ENCODE measurements at regions not wholly inside any gene's neighbourhood (a gene's known extent, or its start where the extent isn't known, plus 50 kb on each side); places are given as distances from the start of the nearest gene placed in this dataset.

DNA sequence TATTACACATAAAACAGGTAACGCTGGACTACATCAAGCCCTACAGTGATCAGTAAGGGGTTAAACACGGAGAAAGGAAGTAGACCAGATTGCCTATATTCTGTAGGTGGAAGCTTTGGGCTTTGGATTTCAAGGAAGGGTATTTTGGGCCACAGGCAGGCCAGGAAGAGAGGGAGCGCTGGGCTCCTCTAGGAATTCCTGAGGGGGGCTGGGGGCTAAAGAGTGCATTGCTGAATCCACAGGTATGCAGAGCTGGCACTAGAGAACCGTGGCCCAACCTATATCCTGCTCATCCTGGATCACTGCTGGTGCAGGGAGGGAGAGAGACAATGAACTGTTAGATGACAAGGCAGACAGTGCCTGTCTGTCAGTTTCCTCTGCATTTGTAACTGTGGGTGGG is 367.1 kb downstream of the CSNK1G3 start:
- no peaks in the 10 kb centered on the region for H3K9me3 ChIP-seq (ENCODE audit: low read length)
- H3K36me3 ChIP-seq (ENCODE audit: insufficient read depth, low read length): no peaks in the 10 kb centered on the region
- TF ChIP-seq, protein P1, sequence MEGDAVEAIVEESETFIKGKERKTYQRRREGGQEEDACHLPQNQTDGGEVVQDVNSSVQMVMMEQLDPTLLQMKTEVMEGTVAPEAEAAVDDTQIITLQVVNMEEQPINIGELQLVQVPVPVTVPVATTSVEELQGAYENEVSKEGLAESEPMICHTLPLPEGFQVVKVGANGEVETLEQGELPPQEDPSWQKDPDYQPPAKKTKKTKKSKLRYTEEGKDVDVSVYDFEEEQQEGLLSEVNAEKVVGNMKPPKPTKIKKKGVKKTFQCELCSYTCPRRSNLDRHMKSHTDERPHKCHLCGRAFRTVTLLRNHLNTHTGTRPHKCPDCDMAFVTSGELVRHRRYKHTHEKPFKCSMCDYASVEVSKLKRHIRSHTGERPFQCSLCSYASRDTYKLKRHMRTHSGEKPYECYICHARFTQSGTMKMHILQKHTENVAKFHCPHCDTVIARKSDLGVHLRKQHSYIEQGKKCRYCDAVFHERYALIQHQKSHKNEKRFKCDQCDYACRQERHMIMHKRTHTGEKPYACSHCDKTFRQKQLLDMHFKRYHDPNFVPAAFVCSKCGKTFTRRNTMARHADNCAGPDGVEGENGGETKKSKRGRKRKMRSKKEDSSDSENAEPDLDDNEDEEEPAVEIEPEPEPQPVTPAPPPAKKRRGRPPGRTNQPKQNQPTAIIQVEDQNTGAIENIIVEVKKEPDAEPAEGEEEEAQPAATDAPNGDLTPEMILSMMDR (conservative IDR thresholded peaks at IDR 0.05; ENCODE audit: low read length): no peak
- no peak for TF ChIP-seq EZH2phosphoT487 (IDR thresholded peaks at IDR 0.05; ENCODE audit: borderline replicate concordance, low read depth, low read length)
- ChIA-PET CTCF (ENCODE audit: unreplicated experiment) (no interaction called here), POLR2A (no interaction called here)
- DNase-seq (ENCODE audit: low spot score): no peak
- no TSS peak for BruUV-seq (replicated peaks)
- H3K4me1 ChIP-seq (ENCODE audit: insufficient read depth, low read length, poor library complexity, severe bottlenecking): no peaks in the 10 kb centered on the region
- intact Hi-C loops (cut with micrococcal nuclease; ENCODE audit: unreplicated experiment): no loop called here
- H4K20me1 ChIP-seq (ENCODE audit: insufficient read depth, low read length): no peaks in the 10 kb centered on the region
- H3K9me2 ChIP-seq (ENCODE audit: insufficient read depth, low read length): no peaks in the 10 kb centered on the region
- H3K27ac ChIP-seq (ENCODE audit: low read depth, low read length, poor library complexity, severe bottlenecking): no peak overlapping the region
- no peaks in the 10 kb centered on the region for H3K79me2 ChIP-seq (ENCODE audit: insufficient read depth, low read depth, low read length)
- no peak overlapping the region for H3K4me3 ChIP-seq (ENCODE audit: low read depth, low read length, poor library complexity, severe bottlenecking)
- no peak overlapping the region for H2AFZ ChIP-seq (ENCODE audit: low read length)
- no peak overlapping the region for H3K4me2 ChIP-seq (ENCODE audit: low read length)

DNA sequence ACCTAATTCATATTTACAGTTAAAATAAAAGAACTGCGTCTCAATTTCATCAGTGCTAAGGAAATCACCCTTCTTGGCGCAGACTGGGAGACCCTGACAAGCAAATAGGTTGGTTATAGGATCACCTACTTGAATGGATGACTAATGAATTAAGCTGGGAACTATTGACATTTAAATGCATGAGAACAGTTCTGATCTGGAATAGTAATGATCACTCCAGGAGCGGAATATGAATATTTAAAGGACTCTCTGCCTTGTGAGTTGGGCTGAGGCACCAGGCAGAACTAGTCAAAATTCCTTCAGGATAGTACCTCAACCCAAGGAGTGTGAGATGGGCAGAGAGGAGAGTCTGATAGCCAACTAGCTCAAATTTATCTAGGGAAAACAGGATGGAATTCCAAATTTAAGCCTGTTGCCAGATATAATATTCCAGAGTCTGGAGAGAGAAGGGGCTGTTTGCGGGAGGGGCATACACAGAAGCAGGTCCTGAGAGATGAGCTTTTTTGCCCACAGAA is 364.4 kb downstream of the CSNK1G3 start:
- Histone ChIP-seq H3K79me2 (ENCODE audit: insufficient read depth, low read depth, low read length) (no peaks in the 10 kb centered on the region), H2AFZ (ENCODE audit: low read length) (no peak overlapping the region), H3K9me2 (ENCODE audit: insufficient read depth, low read length) (no peaks in the 10 kb centered on the region), H3K9me3 (ENCODE audit: low read length) (no peaks in the 10 kb centered on the region), H3K36me3 (ENCODE audit: insufficient read depth, low read length) (no peaks in the 10 kb centered on the region), H4K20me1 (ENCODE audit: insufficient read depth, low read length) (no peaks in the 10 kb centered on the region), H3K4me3 (ENCODE audit: low read depth, low read length, poor library complexity, severe bottlenecking) (no peak overlapping the region), H3K4me2 (ENCODE audit: low read length) (no peak overlapping the region), H3K27ac (ENCODE audit: low read depth, low read length, poor library complexity, severe bottlenecking) (no peak overlapping the region), H3K4me1 (ENCODE audit: insufficient read depth, low read length, poor library complexity, severe bottlenecking) (no peaks in the 10 kb centered on the region)
- ChIA-PET POLR2A (interaction anchor here (0.6 to 1.7 kb wide), 5 partner anchors 9 to 1412 kb away, joined by 3 to 4 read pairs (median 3); no protein-coding TSS in a partner anchor), CTCF (ENCODE audit: unreplicated experiment) (no interaction called here)
- no TSS peak for BruUV-seq (replicated peaks)
- intact Hi-C loops (cut with micrococcal nuclease; ENCODE audit: unreplicated experiment): no loop called here
- no peak for DNase-seq (ENCODE audit: low spot score)
- no peak for TF ChIP-seq EZH2phosphoT487 (IDR thresholded peaks at IDR 0.05; ENCODE audit: borderline replicate concordance, low read depth, low read length)
- TF ChIP-seq, protein P1 (conservative IDR thresholded peaks at IDR 0.05; ENCODE audit: low read length): no peak

DNA sequence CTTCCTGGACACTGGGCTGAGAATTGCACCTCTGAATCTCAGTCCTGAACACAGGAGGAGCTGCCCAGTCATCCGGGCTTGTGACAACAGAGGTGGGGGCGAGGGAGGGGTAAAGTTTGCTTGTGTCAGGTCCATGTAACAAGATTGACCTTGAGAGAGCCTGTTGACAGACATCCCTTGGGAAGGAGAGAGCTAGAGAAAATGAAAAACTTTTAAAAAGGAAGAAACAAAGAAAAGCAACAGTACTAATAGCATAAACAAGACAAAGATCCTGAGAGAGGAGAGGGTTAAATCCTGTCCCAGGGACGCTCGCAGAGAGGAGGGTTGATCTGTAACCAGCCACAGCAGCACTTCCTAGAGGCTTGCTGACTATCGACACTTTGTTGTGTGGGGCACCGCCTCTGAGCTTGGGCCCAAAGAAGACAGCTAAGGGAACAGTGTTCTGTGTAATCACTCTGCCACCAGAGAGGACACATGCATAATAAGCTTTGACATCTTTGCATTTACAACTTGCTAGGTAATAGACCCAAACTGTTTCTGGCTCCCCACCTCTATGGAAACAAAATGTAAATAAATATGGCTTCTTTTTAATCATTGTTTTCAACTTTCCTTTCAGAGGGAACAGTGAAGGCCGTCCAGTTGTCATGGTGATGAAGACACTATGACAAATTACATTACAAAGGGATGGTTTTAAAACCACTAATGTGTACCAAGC is 363.7 kb downstream of the CSNK1G3 start:
- Histone ChIP-seq H4K20me1 (ENCODE audit: insufficient read depth, low read length) (no peaks in the 10 kb centered on the region), H3K9me2 (ENCODE audit: insufficient read depth, low read length) (no peaks in the 10 kb centered on the region), H3K79me2 (ENCODE audit: insufficient read depth, low read depth, low read length) (no peaks in the 10 kb centered on the region), H3K4me3 (ENCODE audit: low read depth, low read length, poor library complexity, severe bottlenecking) (no peak overlapping the region), H3K27ac (ENCODE audit: low read depth, low read length, poor library complexity, severe bottlenecking) (no peak overlapping the region), H3K9me3 (ENCODE audit: low read length) (no peaks in the 10 kb centered on the region), H3K4me2 (ENCODE audit: low read length) (no peak overlapping the region), H3K4me1 (ENCODE audit: insufficient read depth, low read length, poor library complexity, severe bottlenecking) (no peaks in the 10 kb centered on the region), H3K36me3 (ENCODE audit: insufficient read depth, low read length) (no peaks in the 10 kb centered on the region), H2AFZ (ENCODE audit: low read length) (no peak overlapping the region)
- intact Hi-C loops (cut with micrococcal nuclease; ENCODE audit: unreplicated experiment): no loop called here
- CTCF ChIA-PET (ENCODE audit: unreplicated experiment): no interaction called here
- no peak for DNase-seq (ENCODE audit: low spot score)
- no peak for TF ChIP-seq EZH2phosphoT487 (IDR thresholded peaks at IDR 0.05; ENCODE audit: borderline replicate concordance, low read depth, low read length)
- TF ChIP-seq, protein P1 (conservative IDR thresholded peaks at IDR 0.05; ENCODE audit: low read length): no peak
- BruUV-seq (replicated peaks): no TSS peak
- POLR2A ChIA-PET: interaction anchor here (0.6 to 1.7 kb wide), 3 partner anchors 8 to 1412 kb away, joined by 3 to 4 read pairs (median 3); no protein-coding TSS in a partner anchor
